SK-N-SH treated with all-trans-retinoic acid at 6 μM for 48 hours (cell line): ENCODE measurements at regions not wholly inside any gene's neighbourhood (a gene's known extent, or its start where the extent isn't known, plus 50 kb on each side); places are given as distances from the start of the nearest gene placed in this dataset.
"Not testable (repeated sequence)": the region's sequence is repeated elsewhere in the genome, so short reads cannot be mapped to it uniquely, and the experiment has no call there.

Experiments
- ATAC-seq: fragments of 200-7000 bp; cut with Tn5 transposase; 3 replicates; pipeline ENCODE4 v1.9.1; 2020; ENCODE audit warnings: mild to moderate bottlenecking, moderate library complexity
- ARNTL ChIP-seq: fragments of 450-650 bp; formaldehyde crosslinking; IDR thresholded peaks from 2 replicates; pipeline ENCODE4 v1.5.0; 2020; ENCODE audit warnings: low read depth, mild to moderate bottlenecking, moderate library complexity, borderline replicate concordance
- BACH2 ChIP-seq: fragments of 250-450 bp; sonication (Bioruptor Pico); IDR thresholded peaks from 2 replicates; pipeline ENCODE4 v1.9.0; 2021; ENCODE audit warnings: mild to moderate bottlenecking, borderline replicate concordance
- CSDC2 ChIP-seq: fragments of 250-450 bp; sonication (Bioruptor Pico); IDR thresholded peaks from 2 replicates; pipeline ENCODE4 v1.5.0; 2020; ENCODE audit warnings: mild to moderate bottlenecking, moderate library complexity
- ESRRG ChIP-seq: fragments of 250-450 bp; sonication (Bioruptor Pico); IDR thresholded peaks from 2 replicates; pipeline ENCODE4 v1.6.1; 2021; ENCODE audit warnings: mild to moderate bottlenecking
- GLIS3 ChIP-seq: fragments of 250-450 bp; sonication (Bioruptor Pico); IDR thresholded peaks from 2 replicates; pipeline ENCODE4 v1.5.0; 2020; ENCODE audit warnings: mild to moderate bottlenecking, moderate library complexity
- ISL1 ChIP-seq: fragments of 250-450 bp; sonication (Bioruptor Pico); IDR thresholded peaks from 2 replicates; pipeline ENCODE4 v2.1.2; 2022; ENCODE audit warnings: mild to moderate bottlenecking, moderate library complexity
- PPARA ChIP-seq: fragments of 250-450 bp; sonication (Bioruptor Pico); IDR thresholded peaks from 2 replicates; pipeline ENCODE4 v1.5.0; 2020; ENCODE audit warnings: mild to moderate bottlenecking, borderline replicate concordance
- RARB ChIP-seq: fragments of 250-450 bp; sonication (Bioruptor Pico); IDR thresholded peaks from 2 replicates; pipeline ENCODE4 v1.8.0; 2021; ENCODE audit warnings: mild to moderate bottlenecking, moderate library complexity
- TCF4 ChIP-seq: fragments of 250-450 bp; sonication (Bioruptor Pico); IDR thresholded peaks from 2 replicates; pipeline ENCODE4 v1.8.0; 2021; ENCODE audit warnings: mild to moderate bottlenecking, moderate library complexity, borderline replicate concordance
- TOX ChIP-seq: fragments of 250-450 bp; sonication (Bioruptor Pico); IDR thresholded peaks from 2 replicates; pipeline ENCODE4 v1.8.0; 2021; ENCODE audit warnings: mild to moderate bottlenecking, moderate library complexity, borderline replicate concordance
- ZC3H10 ChIP-seq: fragments of 250-450 bp; sonication (Bioruptor Pico); IDR thresholded peaks from 2 replicates; pipeline ENCODE4 v1.5.1; 2021; ENCODE audit warnings: mild to moderate bottlenecking, moderate library complexity
- ZFP3 ChIP-seq: fragments of 250-450 bp; sonication (Bioruptor Pico); IDR thresholded peaks from 2 replicates; pipeline ENCODE4 v1.5.0; 2020; ENCODE audit warnings: mild to moderate bottlenecking, moderate library complexity
- ZNF565 ChIP-seq: fragments of 450-650 bp; formaldehyde crosslinking; conservative IDR thresholded peaks from 2 replicates; pipeline ENCODE4 v1.5.0; 2020; ENCODE audit warnings: low read depth, mild to moderate bottlenecking, moderate library complexity
- ZNF70 ChIP-seq: fragments of 450-650 bp; formaldehyde crosslinking; IDR thresholded peaks from 2 replicates; pipeline ENCODE4 v1.5.0; 2020; ENCODE audit warnings: mild to moderate bottlenecking, moderate library complexity
- ZNF8 ChIP-seq: fragments of 450-650 bp; formaldehyde crosslinking; IDR thresholded peaks from 2 replicates; pipeline ENCODE4 v1.5.0; 2020; ENCODE audit warnings: mild to moderate bottlenecking, moderate library complexity
- TF ChIP-seq, protein P1 (sequence below): fragments of 250-450 bp; sonication (Bioruptor Pico); IDR thresholded peaks from 2 replicates; pipeline ENCODE4 v1.8.0; 2020; ENCODE audit warnings: mild to moderate bottlenecking, moderate library complexity, borderline replicate concordance
- TF ChIP-seq, protein P2 (sequence below): fragments of 250-450 bp; sonication (Bioruptor Pico); IDR thresholded peaks from 2 replicates; pipeline ENCODE4 v1.8.0; 2021; ENCODE audit warnings: low read depth, mild to moderate bottlenecking, moderate library complexity, borderline replicate concordance
- TF ChIP-seq, protein P3 (sequence below): fragments of 250-450 bp; sonication (Bioruptor Pico); IDR thresholded peaks from 2 replicates; pipeline ENCODE4 v1.5.1; 2020; ENCODE audit warnings: low read depth, mild to moderate bottlenecking, moderate library complexity
- TF ChIP-seq, protein P4 (sequence below): fragments of 250-450 bp; sonication (Bioruptor Pico); IDR thresholded peaks from 2 replicates; pipeline ENCODE4 v1.5.0; 2020; ENCODE audit warnings: mild to moderate bottlenecking, moderate library complexity
- TF ChIP-seq, protein P5 (sequence below): fragments of 250-450 bp; sonication (Bioruptor Pico); IDR thresholded peaks from 2 replicates; pipeline ENCODE4 v1.5.1; 2021; ENCODE audit warnings: mild to moderate bottlenecking, moderate library complexity

DNA sequence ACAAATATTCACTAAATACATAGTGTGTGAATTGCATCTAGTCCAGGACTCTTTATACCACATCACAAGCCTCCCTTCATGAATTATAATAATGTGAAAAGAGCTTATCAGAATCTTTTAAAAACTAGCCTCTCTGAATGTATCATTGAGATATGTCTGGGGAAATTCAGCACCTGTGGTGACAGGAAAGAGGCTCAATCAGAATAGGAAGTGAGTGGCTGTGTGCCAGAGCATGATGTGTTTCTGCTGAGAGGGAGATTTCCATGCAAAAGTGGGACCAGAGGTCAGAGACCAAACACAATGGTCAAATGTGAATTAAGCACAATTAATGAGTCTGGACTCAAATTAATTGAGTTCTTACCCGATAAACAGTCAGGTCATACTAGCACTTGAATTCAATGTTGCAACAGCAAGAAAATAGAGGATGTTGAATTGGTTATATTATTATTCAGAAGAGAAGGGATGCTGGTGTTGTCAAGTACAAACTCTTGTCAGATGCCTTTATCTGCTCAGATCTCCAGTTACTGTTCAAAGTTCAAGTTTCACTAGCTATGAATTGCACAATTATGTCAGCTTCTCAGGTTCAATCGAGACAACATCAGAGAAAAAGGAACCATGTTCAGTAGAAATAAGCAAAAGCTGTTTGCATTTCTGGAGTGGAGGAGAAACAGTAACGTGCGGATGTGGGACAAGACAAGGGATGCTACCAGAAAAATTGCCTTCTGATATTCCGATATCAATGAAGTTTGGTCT, 226.2 kb downstream of the ZNF326 start:
- TF ChIP-seq ESRRG (CRISPR knock-in tag) (no peak), RARB (CRISPR knock-in tag) (no peak), ISL1 (no peak), BACH2 (CRISPR knock-in tag) (no peak), TOX (CRISPR knock-in tag) (no peak), TCF4 (no peak), ZFP3 (CRISPR knock-in tag) (no peak), ZNF8 (no peak), GLIS3 (CRISPR knock-in tag) (no peak), ZC3H10 (CRISPR knock-in tag) (no peak), CSDC2 (no peak), PPARA (CRISPR knock-in tag) (no peak), ARNTL (CRISPR knock-in tag) (no peak), ZNF565 (CRISPR knock-in tag) (no peak)
- TF ChIP-seq, protein P1, sequence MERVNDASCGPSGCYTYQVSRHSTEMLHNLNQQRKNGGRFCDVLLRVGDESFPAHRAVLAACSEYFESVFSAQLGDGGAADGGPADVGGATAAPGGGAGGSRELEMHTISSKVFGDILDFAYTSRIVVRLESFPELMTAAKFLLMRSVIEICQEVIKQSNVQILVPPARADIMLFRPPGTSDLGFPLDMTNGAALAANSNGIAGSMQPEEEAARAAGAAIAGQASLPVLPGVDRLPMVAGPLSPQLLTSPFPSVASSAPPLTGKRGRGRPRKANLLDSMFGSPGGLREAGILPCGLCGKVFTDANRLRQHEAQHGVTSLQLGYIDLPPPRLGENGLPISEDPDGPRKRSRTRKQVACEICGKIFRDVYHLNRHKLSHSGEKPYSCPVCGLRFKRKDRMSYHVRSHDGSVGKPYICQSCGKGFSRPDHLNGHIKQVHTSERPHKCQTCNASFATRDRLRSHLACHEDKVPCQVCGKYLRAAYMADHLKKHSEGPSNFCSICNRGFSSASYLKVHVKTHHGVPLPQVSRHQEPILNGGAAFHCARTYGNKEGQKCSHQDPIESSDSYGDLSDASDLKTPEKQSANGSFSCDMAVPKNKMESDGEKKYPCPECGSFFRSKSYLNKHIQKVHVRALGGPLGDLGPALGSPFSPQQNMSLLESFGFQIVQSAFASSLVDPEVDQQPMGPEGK = no peak
- TF ChIP-seq, protein P2, sequence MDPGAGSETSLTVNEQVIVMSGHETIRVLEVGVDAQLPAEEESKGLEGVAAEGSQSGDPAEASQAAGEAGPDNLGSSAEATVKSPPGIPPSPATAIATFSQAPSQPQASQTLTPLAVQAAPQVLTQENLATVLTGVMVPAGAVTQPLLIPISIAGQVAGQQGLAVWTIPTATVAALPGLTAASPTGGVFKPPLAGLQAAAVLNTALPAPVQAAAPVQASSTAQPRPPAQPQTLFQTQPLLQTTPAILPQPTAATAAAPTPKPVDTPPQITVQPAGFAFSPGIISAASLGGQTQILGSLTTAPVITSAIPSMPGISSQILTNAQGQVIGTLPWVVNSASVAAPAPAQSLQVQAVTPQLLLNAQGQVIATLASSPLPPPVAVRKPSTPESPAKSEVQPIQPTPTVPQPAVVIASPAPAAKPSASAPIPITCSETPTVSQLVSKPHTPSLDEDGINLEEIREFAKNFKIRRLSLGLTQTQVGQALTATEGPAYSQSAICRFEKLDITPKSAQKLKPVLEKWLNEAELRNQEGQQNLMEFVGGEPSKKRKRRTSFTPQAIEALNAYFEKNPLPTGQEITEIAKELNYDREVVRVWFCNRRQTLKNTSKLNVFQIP (CRISPR knock-in tag) = no peak
- TF ChIP-seq, protein P3, sequence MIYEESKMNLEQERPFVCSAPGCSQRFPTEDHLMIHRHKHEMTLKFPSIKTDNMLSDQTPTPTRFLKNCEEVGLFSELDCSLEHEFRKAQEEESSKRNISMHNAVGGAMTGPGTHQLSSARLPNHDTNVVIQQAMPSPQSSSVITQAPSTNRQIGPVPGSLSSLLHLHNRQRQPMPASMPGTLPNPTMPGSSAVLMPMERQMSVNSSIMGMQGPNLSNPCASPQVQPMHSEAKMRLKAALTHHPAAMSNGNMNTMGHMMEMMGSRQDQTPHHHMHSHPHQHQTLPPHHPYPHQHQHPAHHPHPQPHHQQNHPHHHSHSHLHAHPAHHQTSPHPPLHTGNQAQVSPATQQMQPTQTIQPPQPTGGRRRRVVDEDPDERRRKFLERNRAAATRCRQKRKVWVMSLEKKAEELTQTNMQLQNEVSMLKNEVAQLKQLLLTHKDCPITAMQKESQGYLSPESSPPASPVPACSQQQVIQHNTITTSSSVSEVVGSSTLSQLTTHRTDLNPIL = no peak
- TF ChIP-seq, protein P4, sequence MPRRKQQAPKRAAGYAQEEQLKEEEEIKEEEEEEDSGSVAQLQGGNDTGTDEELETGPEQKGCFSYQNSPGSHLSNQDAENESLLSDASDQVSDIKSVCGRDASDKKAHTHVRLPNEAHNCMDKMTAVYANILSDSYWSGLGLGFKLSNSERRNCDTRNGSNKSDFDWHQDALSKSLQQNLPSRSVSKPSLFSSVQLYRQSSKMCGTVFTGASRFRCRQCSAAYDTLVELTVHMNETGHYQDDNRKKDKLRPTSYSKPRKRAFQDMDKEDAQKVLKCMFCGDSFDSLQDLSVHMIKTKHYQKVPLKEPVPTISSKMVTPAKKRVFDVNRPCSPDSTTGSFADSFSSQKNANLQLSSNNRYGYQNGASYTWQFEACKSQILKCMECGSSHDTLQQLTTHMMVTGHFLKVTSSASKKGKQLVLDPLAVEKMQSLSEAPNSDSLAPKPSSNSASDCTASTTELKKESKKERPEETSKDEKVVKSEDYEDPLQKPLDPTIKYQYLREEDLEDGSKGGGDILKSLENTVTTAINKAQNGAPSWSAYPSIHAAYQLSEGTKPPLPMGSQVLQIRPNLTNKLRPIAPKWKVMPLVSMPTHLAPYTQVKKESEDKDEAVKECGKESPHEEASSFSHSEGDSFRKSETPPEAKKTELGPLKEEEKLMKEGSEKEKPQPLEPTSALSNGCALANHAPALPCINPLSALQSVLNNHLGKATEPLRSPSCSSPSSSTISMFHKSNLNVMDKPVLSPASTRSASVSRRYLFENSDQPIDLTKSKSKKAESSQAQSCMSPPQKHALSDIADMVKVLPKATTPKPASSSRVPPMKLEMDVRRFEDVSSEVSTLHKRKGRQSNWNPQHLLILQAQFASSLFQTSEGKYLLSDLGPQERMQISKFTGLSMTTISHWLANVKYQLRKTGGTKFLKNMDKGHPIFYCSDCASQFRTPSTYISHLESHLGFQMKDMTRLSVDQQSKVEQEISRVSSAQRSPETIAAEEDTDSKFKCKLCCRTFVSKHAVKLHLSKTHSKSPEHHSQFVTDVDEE (CRISPR knock-in tag) = no peak
- TF ChIP-seq, protein P5, sequence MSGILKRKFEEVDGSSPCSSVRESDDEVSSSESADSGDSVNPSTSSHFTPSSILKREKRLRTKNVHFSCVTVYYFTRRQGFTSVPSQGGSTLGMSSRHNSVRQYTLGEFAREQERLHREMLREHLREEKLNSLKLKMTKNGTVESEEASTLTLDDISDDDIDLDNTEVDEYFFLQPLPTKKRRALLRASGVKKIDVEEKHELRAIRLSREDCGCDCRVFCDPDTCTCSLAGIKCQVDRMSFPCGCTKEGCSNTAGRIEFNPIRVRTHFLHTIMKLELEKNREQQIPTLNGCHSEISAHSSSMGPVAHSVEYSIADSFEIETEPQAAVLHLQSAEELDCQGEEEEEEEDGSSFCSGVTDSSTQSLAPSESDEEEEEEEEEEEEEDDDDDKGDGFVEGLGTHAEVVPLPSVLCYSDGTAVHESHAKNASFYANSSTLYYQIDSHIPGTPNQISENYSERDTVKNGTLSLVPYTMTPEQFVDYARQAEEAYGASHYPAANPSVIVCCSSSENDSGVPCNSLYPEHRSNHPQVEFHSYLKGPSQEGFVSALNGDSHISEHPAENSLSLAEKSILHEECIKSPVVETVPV (CRISPR knock-in tag) = no peak
- ATAC-seq = no peak

DNA sequence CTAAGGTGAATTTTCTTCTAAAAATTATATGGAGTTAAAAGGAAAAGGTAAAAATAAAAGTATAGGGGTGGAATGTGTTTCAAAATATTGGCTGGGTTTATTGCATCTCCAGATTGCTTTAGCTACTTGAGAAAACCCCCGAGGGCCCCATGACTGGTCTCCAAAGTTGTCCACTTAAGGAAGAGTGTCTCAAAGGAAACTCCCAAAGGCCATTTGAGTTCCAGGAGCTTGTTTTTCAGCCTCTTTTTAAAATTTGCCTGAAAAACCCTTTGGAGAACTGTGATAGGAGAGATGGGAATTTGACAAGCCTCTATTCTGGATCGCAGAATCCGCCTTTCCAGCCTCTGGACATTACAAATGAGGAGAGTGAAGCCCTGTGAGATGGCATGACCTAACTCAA, 225.6 kb downstream of the ZNF326 start:
- no peak for ATAC-seq
- TF ChIP-seq ZNF70 (CRISPR knock-in tag) = no peak

DNA sequence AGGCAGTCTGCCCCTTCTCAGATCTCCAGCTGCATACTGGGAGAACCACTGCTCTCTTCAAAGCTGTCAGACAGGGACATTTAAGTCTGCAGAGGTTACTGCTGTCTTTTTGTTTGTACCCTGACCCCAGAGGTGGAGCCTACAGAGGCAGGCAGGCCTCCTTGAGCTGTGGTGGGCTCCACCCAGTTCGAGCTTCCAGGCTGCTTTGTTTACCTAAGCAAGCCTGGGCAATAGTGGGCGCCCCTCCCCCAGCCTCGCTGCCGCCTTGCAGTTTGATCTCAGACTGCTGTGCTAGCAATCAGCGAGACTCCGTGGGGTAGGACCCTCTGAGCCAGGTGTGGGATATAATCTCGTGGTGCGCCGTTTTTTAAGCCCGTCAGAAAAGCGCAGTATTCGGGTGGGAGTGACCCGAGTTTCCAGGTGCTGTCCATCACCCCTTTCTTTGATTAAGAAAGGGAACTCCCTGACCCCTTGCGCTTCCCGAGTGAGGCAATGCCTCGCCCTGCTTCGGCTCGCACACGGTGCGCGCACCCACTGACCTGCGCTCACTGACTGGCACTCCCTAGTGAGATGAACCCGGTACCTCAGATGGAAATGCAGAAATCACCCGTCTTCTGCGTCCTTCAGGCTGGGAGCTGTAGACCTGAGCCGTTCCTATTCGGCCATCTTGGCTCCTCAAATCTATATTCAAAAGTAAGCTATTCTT, 224.4 kb downstream of the ZNF326 start:
- ATAC-seq = not testable (repeated sequence)
